ENCODE measurements at regions not wholly inside any gene's neighbourhood (a gene's known extent, or its start where the extent isn't known, plus 50 kb on each side); places are given as distances from the start of the nearest gene placed in this dataset.

- TF ChIP-seq GTF2F1 (IDR thresholded peaks at IDR 0.05; ENCODE audit: borderline replicate concordance, low read depth, low read length) (no peak), TAF1 (IDR thresholded peaks at IDR 0.05; ENCODE audit: low read depth, low read length) (no peak), CTCF (IDR thresholded peaks at IDR 0.05; ENCODE audit: control extremely low read depth in 1 of 3, insufficient read depth in 1 of 3, low read depth in 1 of 3, low read length in 3 of 3) (no peak), JUND (IDR thresholded peaks at IDR 0.05; ENCODE audit: low read length) (no peak), SUZ12 (IDR thresholded peaks at IDR 0.05; ENCODE audit: low read length) (no peak), TEAD4 (IDR thresholded peaks at IDR 0.05; ENCODE audit: low read depth, low read length) (no peak), EP300 (IDR thresholded peaks at IDR 0.05; ENCODE audit: borderline replicate concordance in 1 of 2, low read depth in 2 of 2, low read length in 2 of 2) (no peak)
Observed at GRCh38 chr5:88647901-88648300, 235.1 kb downstream of the MEF2C start.
